Panc1 (cell line): ENCODE measurements at regions not wholly inside any gene's neighbourhood (a gene's known extent, or its start where the extent isn't known, plus 50 kb on each side); places are given as distances from the start of the nearest gene placed in this dataset.

Source experiments
- ATAC-seq: fragments of 200-7000 bp; cut with Tn5 transposase; 2 replicates; pipeline ENCODE4 v1.9.1; 2020; ENCODE audit warnings: mild to moderate bottlenecking, moderate library complexity
- BruUV-seq: library from RNA; stranded (reverse); fragments of 400-500 nt; replicated peaks from 2 replicates; lab custom pipeline; 2021; lab: Mats Ljungman, UMichigan
- CTCF ChIA-PET: fragments of 300-600 bp; sonication (Branson Sonifier 250); formaldehyde crosslinking; loops from one replicate; lab custom pipeline; 2022; ENCODE audit warnings: antibody characterized with exemption; lab: Charles Lee
- POLR2A ChIA-PET: fragments of 300-600 bp; sonication (Branson Sonifier 250); formaldehyde crosslinking; loops from one replicate; lab custom pipeline; 2022; ENCODE audit warnings: antibody characterized with exemption; lab: Charles Lee
- DNase-seq: peaks from one replicate; pipeline ENCODE4 v3.0.0-alpha.2; 2010; ENCODE audit warnings: low read depth, low spot score
- H3K27ac ChIP-seq: 2 replicates; pipeline ENCODE4 v1.5.1; 2011; ENCODE audit warnings: mild to moderate bottlenecking, low read length, inconsistent platforms
- H3K27me3 ChIP-seq: fragments of 200-500 bp; sonication (Bioruptor generic); 2 replicates; pipeline ENCODE4 v1.6.0; 2014; ENCODE audit warnings: low read length, inconsistent platforms; ENCODE audit not compliant: control insufficient read depth, insufficient read depth
- H3K36me3 ChIP-seq: fragments of 200-500 bp; sonication (Bioruptor generic); 2 replicates; pipeline ENCODE4 v1.5.1; 2014; ENCODE audit warnings: inconsistent platforms, mild to moderate bottlenecking, low read length, moderate library complexity; ENCODE audit not compliant: control insufficient read depth, insufficient read depth
- H3K4me1 ChIP-seq: 2 replicates; pipeline ENCODE4 v1.5.1; 2011; ENCODE audit warnings: inconsistent platforms, mild to moderate bottlenecking, low read length, moderate library complexity; ENCODE audit not compliant: control insufficient read depth, insufficient read depth
- H3K4me3 ChIP-seq, 2 experiments: 2 replicates each; pipeline ENCODE4 v1.5.1; 2011 to 2012; ENCODE audit warnings: low read depth in 2 of 2, low read length in 2 of 2, mild to moderate bottlenecking in 2 of 2, inconsistent platforms in 1 of 2, moderate library complexity in 1 of 2
- H3K9me3 ChIP-seq: fragments of 200-500 bp; sonication (Bioruptor generic); 2 replicates; pipeline ENCODE4 v1.5.1; 2014; ENCODE audit warnings: low read depth, mild to moderate bottlenecking, inconsistent platforms, low read length, moderate library complexity; ENCODE audit not compliant: control insufficient read depth, insufficient read depth
- POLR2AphosphoS5 ChIP-seq: IDR thresholded peaks from 2 replicates; pipeline ENCODE4 v1.6.1; 2012; ENCODE audit warnings: mild to moderate bottlenecking, low read depth, low read length, moderate library complexity
- SIN3A ChIP-seq: IDR thresholded peaks from 2 replicates; pipeline ENCODE4 v1.6.1; 2012; ENCODE audit warnings: low read depth, mild to moderate bottlenecking, low read length, moderate library complexity, borderline replicate concordance; ENCODE audit not compliant: insufficient read depth
- TCF7L2 ChIP-seq: IDR thresholded peaks from 2 replicates; pipeline ENCODE4 v1.6.1; 2011; ENCODE audit warnings: mild to moderate bottlenecking, low read depth, low read length, inconsistent platforms
- in situ Hi-C: cut with HindIII; loops from 2 replicates; pipeline ENCODE4 v1.10.0; 2016; ENCODE audit warnings: low sequenced_read_pairs, low pct_unique_long_range_greater_than_20kb
- intact Hi-C: fragments of 100-400 bp; cut with micrococcal nuclease; formaldehyde crosslinking; loops from one replicate; pipeline ENCODE4 v1.10.0; 2022; ENCODE audit not compliant: unreplicated experiment
- TF ChIP-seq, protein P1 (sequence below): fragments of 450-650 bp; IDR thresholded peaks from 2 replicates; pipeline ENCODE4 v1.5.1; 2017; ENCODE audit warnings: mild to moderate bottlenecking
- TF ChIP-seq, protein P2 (sequence below), 2 experiments: IDR thresholded peaks; 2 replicates each; pipeline ENCODE4 v1.6.1; 2011 to 2012; ENCODE audit warnings: low read depth in 2 of 2, control low read depth in 1 of 2, low read length in 1 of 2, mild to moderate bottlenecking in 1 of 2, moderate library complexity in 1 of 2; ENCODE audit not compliant: insufficient read depth in 1 of 2

DNA sequence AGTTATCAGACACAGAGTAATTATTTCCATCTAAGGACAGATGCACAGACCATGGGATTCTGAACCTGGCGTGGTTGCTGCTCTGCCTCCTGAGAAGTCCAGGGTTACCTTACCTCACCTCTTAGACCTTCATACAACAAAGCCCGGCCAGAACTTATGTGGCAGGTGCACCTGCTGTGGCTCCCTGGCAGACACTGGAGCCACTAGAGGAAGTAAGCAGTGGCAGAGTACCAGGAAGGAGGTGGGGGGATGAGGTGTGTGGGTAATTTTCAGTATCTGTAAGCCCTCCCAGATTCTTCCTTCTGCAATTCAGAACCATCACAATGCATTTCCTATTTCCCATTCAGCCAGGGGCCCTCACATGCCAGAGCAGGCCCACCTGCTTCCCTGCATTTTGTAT lies 106.1 kb upstream of the DOCK9 start:
- no peaks in the 10 kb centered on the region for H3K27me3 ChIP-seq
- CTCF ChIA-PET = no interaction called here

DNA sequence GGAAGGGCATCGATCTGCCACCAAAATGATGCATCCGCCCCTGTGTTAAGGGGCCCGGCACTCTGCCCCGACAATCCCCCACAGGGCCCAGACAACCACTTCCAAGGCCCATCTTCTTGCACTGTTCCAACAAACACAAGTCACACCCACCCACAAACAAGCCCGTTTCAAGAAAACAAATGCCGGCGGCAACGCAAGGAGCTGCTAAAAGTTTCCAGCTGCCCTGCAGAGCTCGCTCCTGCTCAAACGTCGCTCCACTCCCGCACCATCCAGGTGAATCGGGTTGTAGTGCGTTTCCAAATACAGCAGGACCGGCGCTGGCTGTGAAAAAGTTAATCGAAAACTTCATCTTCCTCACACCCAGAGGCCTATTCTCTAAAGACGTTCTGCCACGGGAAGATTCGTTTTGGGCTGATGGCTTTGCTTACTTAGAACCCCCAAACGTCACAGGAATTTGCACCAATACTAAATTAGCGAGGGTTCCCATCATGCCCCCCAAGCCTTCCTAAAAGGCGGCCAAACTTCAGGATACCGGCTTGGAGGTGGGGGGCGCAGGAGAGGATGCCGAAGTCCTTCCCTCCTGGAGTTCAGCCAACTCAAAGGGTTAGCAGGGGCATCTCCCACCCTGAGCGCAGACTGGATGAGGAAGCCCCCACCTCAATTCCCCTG lies 107.4 kb upstream of the DOCK9 start:
- Histone ChIP-seq H3K9me3 (no peaks in the 10 kb centered on the region), H3K4me3 (peak overlapping the region; percentile 56 to 84), H3K4me1 (peaks cover 9% of the 10 kb centered on the region), H3K27me3 (no peaks in the 10 kb centered on the region), H3K27ac (no peak overlapping the region), H3K36me3 (no peaks in the 10 kb centered on the region)
- no peak for DNase-seq
- in situ Hi-C loops (no loop called here), intact Hi-C loops (no loop called here)
- ATAC-seq = no peak
- ChIA-PET CTCF (no interaction called here), POLR2A (no interaction called here)
- no TSS peak for BruUV-seq
- TF ChIP-seq, protein P1, sequence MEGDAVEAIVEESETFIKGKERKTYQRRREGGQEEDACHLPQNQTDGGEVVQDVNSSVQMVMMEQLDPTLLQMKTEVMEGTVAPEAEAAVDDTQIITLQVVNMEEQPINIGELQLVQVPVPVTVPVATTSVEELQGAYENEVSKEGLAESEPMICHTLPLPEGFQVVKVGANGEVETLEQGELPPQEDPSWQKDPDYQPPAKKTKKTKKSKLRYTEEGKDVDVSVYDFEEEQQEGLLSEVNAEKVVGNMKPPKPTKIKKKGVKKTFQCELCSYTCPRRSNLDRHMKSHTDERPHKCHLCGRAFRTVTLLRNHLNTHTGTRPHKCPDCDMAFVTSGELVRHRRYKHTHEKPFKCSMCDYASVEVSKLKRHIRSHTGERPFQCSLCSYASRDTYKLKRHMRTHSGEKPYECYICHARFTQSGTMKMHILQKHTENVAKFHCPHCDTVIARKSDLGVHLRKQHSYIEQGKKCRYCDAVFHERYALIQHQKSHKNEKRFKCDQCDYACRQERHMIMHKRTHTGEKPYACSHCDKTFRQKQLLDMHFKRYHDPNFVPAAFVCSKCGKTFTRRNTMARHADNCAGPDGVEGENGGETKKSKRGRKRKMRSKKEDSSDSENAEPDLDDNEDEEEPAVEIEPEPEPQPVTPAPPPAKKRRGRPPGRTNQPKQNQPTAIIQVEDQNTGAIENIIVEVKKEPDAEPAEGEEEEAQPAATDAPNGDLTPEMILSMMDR = no peak
- TF ChIP-seq SIN3A (no peak), POLR2AphosphoS5 (no peak), TCF7L2 (no peak)

More for the DNA sequence above, 106.1 kb upstream of the DOCK9 start:
- POLR2A ChIA-PET = no interaction called here
- DNase-seq = no peak
- Histone ChIP-seq H3K36me3 (no peaks in the 10 kb centered on the region), H3K27ac (no peak overlapping the region), H3K9me3 (no peaks in the 10 kb centered on the region), H3K4me3 (no peak overlapping the region), H3K4me1 (peaks cover 9% of the 10 kb centered on the region)
- intact Hi-C loops (no loop called here), in situ Hi-C loops (no loop called here)
- TF ChIP-seq, protein P2, sequence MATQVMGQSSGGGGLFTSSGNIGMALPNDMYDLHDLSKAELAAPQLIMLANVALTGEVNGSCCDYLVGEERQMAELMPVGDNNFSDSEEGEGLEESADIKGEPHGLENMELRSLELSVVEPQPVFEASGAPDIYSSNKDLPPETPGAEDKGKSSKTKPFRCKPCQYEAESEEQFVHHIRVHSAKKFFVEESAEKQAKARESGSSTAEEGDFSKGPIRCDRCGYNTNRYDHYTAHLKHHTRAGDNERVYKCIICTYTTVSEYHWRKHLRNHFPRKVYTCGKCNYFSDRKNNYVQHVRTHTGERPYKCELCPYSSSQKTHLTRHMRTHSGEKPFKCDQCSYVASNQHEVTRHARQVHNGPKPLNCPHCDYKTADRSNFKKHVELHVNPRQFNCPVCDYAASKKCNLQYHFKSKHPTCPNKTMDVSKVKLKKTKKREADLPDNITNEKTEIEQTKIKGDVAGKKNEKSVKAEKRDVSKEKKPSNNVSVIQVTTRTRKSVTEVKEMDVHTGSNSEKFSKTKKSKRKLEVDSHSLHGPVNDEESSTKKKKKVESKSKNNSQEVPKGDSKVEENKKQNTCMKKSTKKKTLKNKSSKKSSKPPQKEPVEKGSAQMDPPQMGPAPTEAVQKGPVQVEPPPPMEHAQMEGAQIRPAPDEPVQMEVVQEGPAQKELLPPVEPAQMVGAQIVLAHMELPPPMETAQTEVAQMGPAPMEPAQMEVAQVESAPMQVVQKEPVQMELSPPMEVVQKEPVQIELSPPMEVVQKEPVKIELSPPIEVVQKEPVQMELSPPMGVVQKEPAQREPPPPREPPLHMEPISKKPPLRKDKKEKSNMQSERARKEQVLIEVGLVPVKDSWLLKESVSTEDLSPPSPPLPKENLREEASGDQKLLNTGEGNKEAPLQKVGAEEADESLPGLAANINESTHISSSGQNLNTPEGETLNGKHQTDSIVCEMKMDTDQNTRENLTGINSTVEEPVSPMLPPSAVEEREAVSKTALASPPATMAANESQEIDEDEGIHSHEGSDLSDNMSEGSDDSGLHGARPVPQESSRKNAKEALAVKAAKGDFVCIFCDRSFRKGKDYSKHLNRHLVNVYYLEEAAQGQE (IDR thresholded peaks at IDR 0.05; ENCODE audit: insufficient read depth in 1 of 2, low read depth in 2 of 2, low read length in 1 of 2) = no peak
- TF ChIP-seq POLR2AphosphoS5 (no peak), TCF7L2 (no peak), SIN3A (no peak)
- TF ChIP-seq, protein P1 = no peak
- no peak for ATAC-seq
- BruUV-seq = no TSS peak
